IPS DF 4.7 (cell line): ENCODE measurements at regions not wholly inside any gene's neighbourhood (a gene's known extent, or its start where the extent isn't known, plus 50 kb on each side); places are given as distances from the start of the nearest gene placed in this dataset.

Experiments used
- DNase-seq: peaks from one replicate; pipeline ENCODE4 v3.0.0-alpha.2; 2013; ENCODE audit warnings: low spot score; ENCODE audit errors: extremely low read depth

DNA sequence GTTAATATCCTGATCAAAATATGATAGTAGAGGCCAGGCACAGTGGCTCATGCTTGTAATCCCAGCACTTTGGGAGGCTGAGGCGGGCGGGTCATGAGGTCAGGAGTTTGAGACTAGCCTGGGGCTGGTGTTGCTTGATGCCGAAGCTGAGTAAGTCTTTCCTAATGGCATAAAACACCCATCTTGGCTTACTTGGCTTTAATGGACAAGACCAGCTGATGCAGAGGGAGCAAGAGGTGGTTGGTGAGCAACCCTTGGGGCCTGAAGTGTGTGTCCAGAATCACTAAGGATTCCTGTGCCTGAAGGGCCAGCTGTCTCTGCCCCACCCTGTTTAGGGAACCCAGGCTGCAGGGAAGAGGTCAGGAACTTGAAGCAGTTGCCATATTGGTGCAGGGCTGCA is 217.2 kb downstream of the ARL4C start:
- no peak for DNase-seq

DNA sequence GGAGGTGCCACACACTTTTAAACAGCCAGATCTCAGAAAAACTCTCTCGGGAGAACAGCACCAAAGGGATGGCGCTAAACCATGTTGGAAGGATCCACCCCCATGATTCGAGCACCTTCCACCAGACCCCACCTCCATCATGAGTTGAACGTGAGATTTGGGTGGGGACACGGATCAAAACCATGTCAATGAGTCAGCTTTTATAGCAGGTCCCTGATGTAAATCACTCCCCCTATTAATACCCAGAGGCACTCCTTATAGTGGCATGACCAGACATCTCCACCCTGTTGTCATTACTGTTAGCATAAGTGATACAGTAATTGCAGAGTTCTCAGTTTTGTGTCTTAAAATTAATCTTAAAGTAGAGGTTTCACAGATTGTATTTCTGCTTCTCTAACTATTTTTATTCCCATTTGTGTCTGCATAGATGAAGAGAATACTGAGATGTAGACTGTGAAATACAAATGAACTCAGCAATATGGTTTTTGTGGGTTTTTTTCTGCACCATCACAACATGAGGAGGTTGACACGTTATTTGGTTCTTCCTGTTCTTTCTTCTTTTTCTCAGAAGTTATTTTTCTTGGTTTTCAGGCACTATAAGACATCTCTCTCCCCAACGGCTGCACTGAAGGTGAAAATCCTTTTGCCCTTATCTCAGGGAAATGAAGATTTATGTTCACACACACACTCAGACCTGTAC is 218.2 kb downstream of the ARL4C start:
- DNase-seq, result no peak

DNA sequence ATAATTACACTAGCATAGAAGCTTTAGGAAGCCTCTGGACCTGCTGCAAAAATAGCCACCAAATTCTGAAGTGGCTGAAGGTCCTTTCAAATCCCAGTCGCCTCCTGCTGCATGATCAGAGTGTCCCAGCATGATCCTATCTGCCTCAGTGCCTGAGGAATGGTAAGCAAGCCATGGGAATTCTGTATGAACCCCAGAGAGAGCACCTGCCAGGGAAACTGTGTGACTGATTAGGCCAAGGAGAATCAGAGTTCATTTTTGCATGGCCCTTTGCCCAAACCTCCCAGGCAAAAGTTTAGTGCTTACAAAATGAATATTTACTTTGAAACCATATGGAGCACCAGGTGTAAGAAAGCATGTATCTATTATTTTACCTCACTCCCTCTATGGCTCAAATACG is 221.4 kb downstream of the ARL4C start:
- no peak for DNase-seq

DNA sequence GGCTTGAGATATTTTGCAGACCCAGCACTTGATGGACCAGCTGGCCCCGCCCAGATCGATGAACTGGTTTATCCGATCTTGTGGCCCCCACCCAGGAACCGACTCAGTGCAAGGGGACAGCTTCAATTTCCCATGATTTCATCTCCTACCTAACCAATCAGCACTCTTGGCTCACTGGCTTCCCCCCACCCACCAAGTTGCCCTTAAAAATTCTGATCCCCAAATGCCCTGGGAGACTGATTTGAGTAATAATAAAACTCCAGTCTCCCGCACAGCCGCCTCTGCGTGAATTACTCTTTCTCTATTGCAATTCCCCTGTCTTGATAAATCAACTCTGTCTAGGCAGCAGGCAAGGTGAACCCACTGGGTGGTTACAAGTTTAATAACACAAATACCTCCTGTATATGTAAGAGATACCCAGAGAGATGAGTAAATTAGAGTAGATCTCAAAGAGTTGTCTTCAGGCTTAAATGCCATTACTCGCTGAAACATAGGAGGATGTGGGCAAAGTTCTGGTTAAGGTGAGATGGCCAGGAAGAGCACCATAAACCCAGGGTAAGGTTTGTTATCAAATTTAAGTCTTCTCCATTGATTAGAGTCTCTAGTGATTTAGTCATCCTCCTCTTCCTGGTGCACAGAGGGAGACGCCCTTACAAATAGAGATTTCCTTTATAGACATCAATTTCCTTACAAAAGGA is 222.8 kb downstream of the ARL4C start:
- DNase-seq, result no peak

DNA sequence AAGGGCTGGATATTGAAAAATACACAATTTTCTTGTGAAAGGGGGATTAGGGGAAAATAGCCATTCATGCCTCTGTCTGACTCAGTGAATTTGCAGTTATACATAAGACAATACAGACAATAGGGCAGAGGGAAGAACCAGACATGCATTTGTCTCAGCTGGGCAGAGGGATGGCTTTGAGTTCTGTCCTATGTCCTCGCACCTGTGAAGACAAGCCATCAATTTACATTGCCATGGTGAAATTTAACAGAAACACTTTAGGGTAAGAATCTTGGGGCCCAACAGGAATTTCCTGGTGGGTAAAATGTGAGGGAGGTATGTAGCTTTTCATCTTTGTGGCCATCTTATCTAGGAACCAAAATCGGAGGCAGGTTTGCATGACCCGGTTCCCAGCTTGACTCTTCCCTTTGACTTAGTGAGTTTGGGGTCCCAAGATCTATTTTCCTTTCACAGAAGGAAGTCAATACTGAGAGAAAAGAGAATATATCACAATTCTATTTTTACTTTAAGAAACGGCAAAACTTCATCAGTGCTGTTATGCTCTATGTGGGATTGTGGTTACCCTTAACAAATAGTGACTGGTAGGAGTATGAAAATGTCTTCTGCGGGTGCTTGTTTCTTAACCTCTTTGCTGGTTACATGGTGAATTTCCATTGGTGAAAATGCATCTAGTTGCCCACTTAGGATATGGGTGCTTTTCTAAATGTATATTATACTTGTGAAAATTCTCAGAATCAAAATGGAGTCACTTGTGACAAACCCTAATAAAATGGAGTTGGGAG is 221.8 kb downstream of the SPP2 start:
- DNase-seq, result no peak

DNA sequence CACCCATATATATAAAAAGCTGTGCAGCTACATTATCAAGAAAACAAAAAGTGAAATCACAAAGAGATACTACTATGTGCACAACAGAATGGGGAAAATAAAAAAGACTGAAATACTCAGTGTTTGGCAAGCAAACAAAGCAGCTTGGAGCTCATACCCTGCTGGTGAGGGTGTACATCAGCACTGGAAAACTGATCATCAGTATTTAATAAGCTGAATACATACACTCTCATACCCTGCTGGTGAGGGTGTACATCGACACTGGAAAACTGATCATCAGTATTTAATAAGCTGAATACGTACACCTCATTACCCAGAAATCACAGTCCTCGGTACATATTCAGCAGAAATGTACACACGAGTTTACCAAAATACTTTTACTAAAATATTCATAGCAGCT is 220.8 kb downstream of the SPP2 start:
- DNase-seq, result no peak

DNA sequence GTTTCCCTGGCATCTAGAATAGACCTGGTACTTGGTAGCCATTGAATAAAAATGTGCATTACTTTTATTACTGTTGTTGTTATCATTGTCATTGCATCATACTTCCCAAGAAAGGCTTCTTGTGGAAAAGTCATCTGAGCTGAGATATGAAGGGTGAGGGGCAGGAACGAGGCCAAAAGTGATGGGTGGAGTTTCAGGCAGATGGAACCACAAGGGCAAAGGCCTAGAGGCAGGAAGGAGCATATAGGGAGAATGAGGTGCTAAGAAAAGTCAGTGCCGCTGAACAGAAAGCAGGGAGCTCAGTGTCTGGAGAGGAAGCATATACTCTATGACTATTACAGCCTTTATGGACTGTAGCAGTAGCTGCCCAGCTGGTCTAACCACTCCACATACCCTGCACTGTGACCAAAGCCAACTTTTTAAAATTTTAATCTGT is 219.3 kb downstream of the SPP2 start:
- no peak for DNase-seq

DNA sequence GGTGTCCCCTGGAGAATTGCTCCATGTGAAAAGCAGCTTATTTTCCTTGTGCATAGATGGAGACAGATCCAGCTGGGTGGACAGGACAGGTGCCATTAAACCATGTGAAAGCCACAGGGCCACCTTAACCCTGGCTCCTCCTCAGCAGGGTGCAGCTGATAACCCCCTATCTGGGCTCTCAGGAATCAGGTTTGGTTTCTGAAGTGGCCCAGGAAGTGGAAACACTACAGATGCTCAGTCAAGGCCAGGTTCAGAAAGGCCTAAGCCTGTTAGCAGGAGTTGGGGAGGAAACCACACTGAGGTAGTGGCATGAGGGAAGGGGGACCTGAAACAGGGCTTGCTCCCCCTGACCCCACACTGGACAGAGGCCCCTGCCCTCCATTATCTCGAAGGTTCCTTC is 217.0 kb downstream of the SPP2 start:
- DNase-seq, result no peak

DNA sequence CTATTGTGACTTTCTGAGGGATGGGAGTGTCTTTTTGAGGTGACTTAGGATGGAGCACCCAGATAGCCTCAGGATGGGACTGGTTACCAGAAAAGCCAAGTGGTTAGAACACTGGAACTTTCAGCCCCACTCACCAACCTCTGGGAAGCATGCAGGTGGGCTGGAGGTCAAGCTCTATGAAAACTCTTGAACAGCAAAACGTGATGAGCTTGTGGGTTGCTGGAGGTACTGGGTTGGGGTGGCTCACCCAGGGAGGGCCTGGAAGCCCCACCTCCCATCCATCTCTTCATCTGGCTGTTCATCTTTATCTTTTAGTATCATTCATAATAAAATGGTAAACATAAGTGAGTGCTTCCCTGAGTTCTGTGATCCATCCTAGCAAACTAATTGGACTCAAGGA is 216.4 kb downstream of the SPP2 start:
- no peak for DNase-seq

DNA sequence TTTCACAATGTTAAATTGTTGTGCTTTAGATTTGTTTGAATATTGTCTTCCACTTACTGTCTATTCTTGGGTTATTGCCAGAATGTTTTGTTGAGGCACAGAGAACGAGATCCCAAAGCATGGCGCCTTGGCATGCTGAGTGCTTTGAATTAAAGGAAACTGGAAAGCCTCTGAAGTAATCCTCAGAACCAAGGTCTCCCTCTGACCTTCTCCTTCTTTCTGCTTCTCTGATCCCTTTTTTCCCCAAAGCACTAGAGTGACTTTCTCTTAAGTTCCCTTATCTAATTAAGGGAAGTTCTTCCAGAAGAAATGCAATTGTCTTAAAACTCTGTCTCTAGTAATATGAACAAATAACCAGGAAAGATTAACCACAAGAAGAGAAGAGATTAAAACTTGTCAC is 214.7 kb downstream of the SPP2 start:
- no peak for DNase-seq

DNA sequence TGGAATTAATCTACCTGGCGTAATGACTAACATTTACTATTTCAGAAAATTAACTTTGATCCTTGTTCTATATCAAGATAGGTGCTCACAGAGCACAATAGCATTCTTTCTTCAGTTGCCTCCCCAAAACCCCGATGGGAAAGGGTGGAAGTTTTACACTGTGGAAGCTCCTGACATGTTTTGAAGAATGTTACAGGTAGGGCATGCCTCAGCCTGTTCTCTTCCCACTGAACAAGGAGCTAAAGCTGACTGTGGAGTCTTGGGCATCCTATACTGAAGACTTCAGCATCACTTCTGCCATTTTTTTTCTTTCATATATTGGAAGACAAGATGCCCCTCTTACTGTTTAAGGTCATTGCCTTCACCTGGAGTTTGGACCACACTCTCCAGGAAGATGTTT is 211.2 kb downstream of the SPP2 start:
- DNase-seq, result no peak

DNA sequence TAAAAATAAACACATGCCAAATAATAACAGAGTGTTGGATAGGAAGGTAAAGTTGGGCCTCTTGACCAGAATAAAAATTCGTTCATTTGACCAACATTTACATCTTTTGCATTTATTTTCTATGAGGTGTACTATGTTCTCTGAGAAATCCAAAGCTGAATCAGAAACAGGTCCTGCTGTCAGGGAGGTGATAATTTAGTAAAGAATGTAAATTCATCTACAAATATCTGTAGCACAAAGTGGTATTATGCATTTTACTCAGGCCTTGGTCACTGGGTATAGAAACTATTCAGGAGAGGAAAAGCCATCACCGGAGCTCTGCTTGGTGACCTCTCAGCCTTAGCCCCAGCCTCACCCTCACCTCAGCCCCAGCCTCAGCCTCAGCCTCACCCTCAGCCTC is 208.9 kb downstream of the SPP2 start:
- no peak for DNase-seq

DNA sequence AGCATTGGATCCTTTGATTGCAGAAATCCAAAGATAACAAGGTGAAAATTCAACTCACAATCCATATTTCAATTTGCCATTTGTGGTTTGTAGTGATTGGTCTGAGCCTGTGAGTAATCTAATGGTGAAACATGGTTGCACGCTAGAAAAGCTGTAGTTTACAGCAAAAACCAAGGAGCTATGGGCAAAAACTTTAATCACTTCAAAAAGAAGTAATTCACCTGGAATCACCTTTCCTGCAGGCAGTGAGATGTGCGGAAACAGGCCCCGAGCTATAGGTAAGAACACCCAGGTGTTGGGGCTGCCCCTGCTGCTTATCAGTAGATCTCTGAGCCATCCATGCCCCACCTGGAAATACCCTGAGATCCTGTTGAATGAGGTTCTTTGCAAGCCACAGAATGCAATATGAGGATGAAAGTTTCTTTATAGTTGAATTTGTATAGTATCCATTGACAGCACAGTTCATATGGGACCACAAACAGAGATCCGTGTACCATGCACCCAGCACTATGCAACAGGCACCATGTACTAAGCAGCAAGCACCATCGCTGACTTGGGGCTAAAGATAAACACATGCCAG is 208.2 kb downstream of the SPP2 start:
- no peak for DNase-seq

DNA sequence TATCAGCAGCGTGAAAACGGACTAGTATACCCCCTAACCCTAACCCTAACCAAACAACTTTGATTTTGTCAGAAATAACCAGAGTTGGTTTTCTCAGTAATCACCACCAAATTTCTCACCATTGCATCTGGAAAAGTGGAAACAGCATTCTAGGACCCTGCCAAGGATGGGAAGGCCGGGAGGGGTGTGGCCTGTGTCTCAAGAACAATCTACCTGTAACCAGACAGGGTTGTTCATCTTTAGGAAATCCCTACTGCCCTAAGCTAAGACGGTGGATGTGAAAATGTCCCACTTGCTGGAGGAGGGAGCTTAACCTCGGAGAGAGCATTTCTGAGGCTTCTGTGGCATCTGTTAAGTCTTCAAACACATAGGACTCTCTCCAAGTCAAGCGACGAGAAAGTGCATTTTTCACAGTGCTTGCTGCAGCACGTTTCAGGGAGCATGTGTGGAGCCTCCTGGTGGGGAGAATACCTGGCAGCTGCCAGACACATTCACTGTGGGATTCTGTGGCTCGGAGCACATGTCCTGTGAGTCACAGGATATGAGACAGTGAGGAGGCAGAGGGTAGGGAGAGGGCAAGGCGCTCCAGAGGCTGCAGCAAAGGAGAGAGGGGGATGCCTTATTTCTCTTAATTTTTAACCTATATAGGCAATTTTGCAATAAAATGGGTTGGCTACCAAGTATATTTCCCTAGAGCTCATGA is 207.5 kb downstream of the SPP2 start:
- peak; percentile 33 for DNase-seq

DNA sequence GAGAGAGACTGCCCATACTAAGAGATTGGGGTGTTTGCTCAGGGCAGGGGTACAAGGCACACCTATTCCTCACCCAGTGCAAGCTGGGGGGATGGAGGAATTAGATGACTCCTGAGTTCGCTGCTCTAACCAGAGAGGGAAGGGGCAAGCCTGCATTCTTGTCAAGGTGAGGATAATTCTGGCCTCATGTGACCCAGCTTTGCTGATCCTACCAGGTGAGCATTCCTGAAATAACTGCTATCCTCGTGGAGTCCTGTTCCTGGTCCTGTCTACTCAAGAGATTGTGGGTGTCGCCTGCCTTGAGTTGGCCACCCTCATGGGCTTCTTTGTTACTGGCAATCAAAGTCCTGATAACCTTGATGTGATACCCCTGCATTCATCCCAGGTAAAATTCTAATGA is 206.0 kb downstream of the SPP2 start:
- DNase-seq, result no peak

DNA sequence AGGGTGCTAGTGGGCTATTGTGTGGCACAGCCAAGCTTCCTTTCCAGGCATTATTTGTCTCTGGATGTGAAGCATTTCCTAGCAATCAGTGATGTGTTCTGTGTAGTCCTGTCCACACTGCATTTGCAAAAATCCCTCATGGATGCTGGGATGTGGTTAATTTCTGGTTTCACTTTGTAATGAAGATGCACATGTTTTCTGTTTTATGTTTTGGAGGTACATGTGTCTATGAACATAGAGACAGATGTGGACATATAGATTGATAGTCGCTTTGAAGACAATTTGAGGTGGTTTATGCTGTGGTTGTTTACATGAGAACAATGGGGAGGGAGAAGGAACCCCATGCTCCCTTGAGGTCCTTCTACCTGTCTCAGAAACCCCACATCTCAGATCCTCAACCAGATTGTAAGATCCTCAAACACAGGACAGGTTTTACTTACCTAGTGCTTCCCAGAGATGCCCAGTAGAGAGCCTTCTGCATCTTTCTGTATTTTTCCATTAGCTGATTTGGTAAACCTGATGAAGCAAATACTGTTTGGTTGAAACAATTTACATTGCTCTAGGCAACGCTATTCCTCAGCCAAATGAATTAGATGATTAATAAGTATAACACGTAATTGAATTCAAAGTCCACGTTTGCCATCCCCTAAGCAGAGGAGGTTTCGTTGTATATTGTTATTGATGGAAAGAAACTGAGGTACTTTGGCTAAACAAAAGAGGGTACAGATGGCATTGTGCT is 204.4 kb downstream of the SPP2 start:
- no peak for DNase-seq

DNA sequence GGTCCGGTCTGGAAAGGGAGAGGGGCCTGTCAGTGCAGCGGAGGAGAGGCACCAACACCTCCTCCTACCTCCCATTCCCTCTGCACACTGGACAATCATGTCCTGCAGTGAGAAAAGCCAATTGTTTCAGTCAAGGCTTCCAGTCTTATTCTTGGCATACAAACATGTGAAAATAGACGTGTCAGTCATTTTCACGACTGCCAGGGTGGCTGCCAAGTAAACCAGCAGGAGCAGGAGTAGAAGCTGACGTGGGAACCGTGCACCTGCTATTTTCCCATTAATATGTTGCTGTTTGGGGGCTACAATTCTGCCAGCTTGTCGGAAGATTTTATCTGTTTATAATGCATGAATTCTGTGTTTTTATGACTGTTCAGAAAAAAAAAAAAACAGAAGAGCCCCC is 202.3 kb downstream of the SPP2 start:
- DNase-seq, result no peak

DNA sequence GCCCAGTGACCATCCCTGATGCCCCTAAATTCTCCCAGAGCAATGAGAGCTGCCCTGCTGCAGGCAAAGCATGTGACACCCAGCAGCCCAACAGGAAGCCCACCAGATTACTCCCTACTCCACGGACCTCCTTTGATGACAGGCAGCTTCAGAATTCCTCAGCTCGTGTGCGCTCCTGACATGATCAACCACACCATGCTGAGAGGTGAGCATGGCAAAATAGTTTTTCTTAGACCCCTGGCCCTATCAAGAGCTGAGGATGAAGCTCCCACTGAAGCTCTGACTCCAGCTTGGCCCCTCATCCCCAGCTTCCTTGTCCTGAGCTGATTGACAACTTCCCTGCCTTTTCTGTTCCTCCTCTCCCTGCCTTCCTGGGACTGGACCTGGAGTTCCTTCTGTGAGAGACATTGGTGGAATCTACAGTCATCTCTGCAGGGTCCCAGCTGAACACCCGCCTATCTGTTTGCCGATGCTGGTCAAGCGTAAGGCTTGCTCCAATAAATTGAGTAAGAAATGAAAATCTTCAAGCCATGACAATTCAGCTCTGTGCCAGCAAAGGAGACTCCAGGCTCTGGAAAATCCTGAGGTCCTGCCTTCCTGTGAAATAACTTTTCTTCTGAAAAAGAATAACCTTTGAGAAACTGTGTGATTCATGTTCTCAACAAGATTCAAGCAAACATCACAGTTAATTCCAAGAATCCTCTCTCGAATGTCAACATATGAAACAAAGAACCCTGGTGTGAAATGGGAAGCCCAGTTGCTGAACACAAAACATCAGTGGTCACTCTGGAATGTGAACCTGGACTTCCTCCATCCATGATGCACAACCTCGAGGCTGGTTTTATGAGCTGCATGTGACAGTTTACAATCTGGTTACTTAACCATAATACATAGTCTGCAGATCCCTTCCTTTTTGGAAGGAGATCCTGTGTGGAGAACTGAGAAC is 201.1 kb downstream of the SPP2 start:
- no peak for DNase-seq

DNA sequence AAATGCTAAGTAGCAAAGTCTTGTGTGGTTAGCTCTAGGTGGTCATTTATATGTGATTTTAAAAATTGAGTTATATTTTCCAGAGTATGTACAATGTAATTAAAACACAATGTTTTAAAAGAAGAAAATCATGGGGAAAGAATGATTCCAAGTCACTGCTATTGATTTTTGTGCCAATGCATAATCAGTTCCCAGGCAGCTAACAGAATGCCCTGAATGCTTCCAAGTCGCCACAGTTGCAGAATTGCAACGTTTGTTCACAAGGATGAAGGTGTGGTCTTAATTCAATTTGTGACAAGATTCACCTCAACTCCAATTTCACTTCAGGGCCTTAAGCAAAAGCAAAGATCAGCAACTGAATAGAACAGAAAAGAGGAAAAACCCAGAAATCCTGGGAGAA is 200.4 kb downstream of the SPP2 start:
- DNase-seq, result no peak

DNA sequence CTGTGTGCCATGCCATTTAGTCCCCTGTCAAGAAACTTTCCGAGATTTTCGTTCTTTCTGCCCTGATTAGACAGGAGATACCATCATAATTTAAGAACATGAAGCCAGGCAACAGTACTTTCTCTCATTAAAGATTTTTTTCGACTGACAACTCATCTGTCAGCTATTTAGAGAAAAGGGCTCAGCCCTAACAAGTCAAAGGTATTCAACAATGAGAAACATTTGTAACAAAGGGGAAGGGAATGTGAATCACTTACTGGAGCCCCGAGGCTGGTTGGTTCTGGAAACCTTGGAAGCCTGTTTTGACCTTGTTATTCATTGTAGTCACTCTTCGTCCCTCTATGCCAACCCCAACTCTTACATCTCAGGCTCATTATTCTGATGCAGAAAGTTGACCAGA is 199.4 kb downstream of the SPP2 start:
- DNase-seq, result no peak
